Kidney (tissue), 13 donors: ENCODE measurements at regions not wholly inside any gene's neighbourhood (a gene's known extent, or its start where the extent isn't known, plus 50 kb on each side); places are given as distances from the start of the nearest gene placed in this dataset.
A peak's percentile ranks its signal among the peaks of the same experiment; 100 is the strongest.

Experiments
- DNase-seq, 5 donors: peaks; one replicate each; pipeline ENCODE4 v3.0.0-alpha.2; 2013 to 2020
- FAIRE-seq: peaks from 2 replicates; lab custom pipeline; 2012; peaks lifted over from hg19 to GRCh38; lab: Jason Lieb, UNC
- H3K27ac ChIP-seq, 2 donors: one replicate each; pipeline ENCODE4 v1.7.0; 2013; ENCODE audit warnings: low read depth in 2 of 2, low read length in 2 of 2, inconsistent platforms in 1 of 2
- H3K27me3 ChIP-seq: one replicate; pipeline ENCODE4 v1.7.1; 2013; ENCODE audit warnings: low read length, inconsistent platforms; ENCODE audit not compliant: control insufficient read depth, insufficient read depth
- H3K36me3 ChIP-seq, 3 donors: one replicate each; pipeline versions ENCODE4 v1.7.0 to v1.7.1; 2013; ENCODE audit warnings: low read length in 3 of 3, control low read depth in 1 of 3, inconsistent platforms in 1 of 3; ENCODE audit not compliant: insufficient read depth in 3 of 3, control insufficient read depth in 2 of 3
- H3K4me1 ChIP-seq, 3 donors: one replicate each; pipeline versions ENCODE4 v1.7.0 to v1.7.1; 2013; ENCODE audit warnings: low read length in 3 of 3, inconsistent platforms in 1 of 3, low read depth in 1 of 3; ENCODE audit not compliant: control insufficient read depth in 2 of 3, insufficient read depth in 2 of 3
- H3K4me3 ChIP-seq, 3 donors: one replicate each; pipeline versions ENCODE4 v1.7.0 to v1.8.1; 2013; ENCODE audit warnings: low read length in 3 of 3, control low read depth in 1 of 3, inconsistent platforms in 1 of 3
- H3K9ac ChIP-seq, 3 donors: one replicate each; pipeline versions ENCODE4 v1.7.0 to v1.7.1; 2013; ENCODE audit warnings: low read length in 3 of 3, control low read depth in 1 of 3, inconsistent platforms in 1 of 3
- H3K9me3 ChIP-seq, 3 donors: one replicate each; pipeline versions ENCODE4 v1.7.0 to v1.7.1; 2013; ENCODE audit warnings: low read length in 3 of 3, control low read depth in 1 of 3, inconsistent platforms in 1 of 3; ENCODE audit not compliant: control insufficient read depth in 2 of 3, insufficient read depth in 1 of 3
- intact Hi-C: fragments of 100-400 bp; cut with DNase I; formaldehyde crosslinking; loops from one replicate; pipeline ENCODE4 v1.11.1; 2022
- TF ChIP-seq, protein P1 (sequence below): IDR thresholded peaks from 3 replicates; pipeline ENCODE4 v1.5.1; 2012; ENCODE audit warnings: mild to moderate bottlenecking, moderate library complexity, borderline replicate concordance; ENCODE audit not compliant: insufficient read depth; ENCODE audit errors: extremely low read depth
- donor health status: control.
- donor health status: control.
- donor health status: control.
- donor health status: control.
- donor health status: control.
- donor health status: DM: yes; HTN: yes; CAD: no.
- donor health status: Normal renal cell carcinoma (clear cell type).

DNA sequence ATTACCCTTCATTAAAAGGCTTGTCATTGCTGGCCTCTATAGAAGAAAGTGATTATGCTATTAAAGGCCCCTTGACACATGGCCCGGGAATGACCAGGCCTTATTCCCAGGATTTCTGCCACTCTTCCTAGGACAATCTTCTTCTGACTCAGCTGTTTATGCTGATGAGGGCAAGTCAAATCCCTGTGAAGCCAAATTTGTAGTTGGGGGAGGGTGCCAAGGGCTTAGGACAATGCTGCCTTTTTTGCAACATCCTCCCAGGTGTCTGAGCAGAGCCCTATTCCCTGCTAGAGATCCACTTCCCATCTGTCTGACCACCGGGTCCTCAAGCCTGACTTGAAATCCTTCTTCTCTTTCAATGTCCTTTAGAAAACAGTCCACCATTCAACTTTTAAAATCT, 230.7 kb upstream of the SRRM4 start:
- H3K27me3 ChIP-seq, result no peaks in the 10 kb centered on the region
- no peak overlapping the region for H3K9ac ChIP-seq
- intact Hi-C loops, result no loop called here
- peaks cover 0 to 6% (median 2%) of the 10 kb centered on the region in 3 donors for H3K9me3 ChIP-seq
- TF ChIP-seq, protein P1, sequence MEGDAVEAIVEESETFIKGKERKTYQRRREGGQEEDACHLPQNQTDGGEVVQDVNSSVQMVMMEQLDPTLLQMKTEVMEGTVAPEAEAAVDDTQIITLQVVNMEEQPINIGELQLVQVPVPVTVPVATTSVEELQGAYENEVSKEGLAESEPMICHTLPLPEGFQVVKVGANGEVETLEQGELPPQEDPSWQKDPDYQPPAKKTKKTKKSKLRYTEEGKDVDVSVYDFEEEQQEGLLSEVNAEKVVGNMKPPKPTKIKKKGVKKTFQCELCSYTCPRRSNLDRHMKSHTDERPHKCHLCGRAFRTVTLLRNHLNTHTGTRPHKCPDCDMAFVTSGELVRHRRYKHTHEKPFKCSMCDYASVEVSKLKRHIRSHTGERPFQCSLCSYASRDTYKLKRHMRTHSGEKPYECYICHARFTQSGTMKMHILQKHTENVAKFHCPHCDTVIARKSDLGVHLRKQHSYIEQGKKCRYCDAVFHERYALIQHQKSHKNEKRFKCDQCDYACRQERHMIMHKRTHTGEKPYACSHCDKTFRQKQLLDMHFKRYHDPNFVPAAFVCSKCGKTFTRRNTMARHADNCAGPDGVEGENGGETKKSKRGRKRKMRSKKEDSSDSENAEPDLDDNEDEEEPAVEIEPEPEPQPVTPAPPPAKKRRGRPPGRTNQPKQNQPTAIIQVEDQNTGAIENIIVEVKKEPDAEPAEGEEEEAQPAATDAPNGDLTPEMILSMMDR, result no peak
- no peaks in the 10 kb centered on the region for H3K36me3 ChIP-seq
- H3K4me1 ChIP-seq, result no peaks in the 10 kb centered on the region
- FAIRE-seq, result no peak
- DNase-seq, result no peak
- no peak overlapping the region for H3K27ac ChIP-seq
- H3K4me3 ChIP-seq, result no peak overlapping the region

DNA sequence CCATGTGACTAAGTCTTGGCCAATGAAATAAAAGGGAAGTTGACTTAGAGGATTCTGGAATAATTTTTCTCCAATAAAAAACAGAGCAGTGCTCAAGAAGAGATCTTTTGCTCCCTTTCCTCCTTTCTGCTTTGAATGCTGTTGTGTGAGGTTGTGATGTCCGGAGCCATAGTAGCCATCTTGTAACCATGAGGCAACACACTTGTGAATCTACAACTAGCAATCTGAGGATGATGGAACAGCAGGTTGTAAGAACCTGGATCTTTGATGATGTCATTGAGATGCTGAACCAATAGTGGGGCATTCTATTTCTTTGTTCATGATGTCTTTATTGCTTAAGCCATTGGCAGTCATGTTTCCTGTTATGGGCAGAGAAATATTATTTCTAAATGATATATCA, 230.0 kb upstream of the SRRM4 start:
- DNase-seq, result no peak
- no peak for FAIRE-seq
- H3K9ac ChIP-seq, result no peak overlapping the region
- H3K9me3 ChIP-seq, result peaks cover 0 to 6% (median 2%) of the 10 kb centered on the region in 3 donors
- no peaks in the 10 kb centered on the region for H3K4me1 ChIP-seq
- intact Hi-C loops, result no loop called here
- H3K27me3 ChIP-seq, result no peaks in the 10 kb centered on the region
- no peak overlapping the region for H3K4me3 ChIP-seq
- TF ChIP-seq, protein P1, result no peak
- no peak overlapping the region for H3K27ac ChIP-seq
- H3K36me3 ChIP-seq, result no peaks in the 10 kb centered on the region

DNA sequence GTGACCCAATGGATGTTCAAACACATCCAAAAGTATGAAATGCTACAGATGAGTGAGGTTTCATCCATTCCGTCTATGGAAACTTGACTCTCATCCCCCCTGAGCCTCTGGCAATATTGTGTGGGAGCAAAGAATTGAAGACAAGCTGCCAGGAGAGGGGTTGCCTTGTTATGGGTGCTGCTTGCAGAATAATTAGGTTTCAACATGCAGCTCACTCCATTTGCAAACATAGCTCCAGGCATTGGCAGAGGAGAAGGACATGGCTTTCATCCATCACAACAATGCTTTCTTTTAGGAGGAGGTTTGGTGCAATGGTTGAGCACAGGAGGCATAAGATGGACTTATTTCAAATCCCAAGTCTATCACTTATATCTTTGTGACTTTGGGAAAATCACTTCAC, 220.7 kb upstream of the SRRM4 start:
- Histone ChIP-seq H3K9ac (no peak overlapping the region), H3K27ac (no peak overlapping the region), H3K36me3 (no peaks in the 10 kb centered on the region), H3K4me1 (no peaks in the 10 kb centered on the region), H3K9me3 (no peaks in the 10 kb centered on the region), H3K4me3 (no peak overlapping the region), H3K27me3 (no peaks in the 10 kb centered on the region)
- intact Hi-C loops, result no loop called here
- no peak for FAIRE-seq
- TF ChIP-seq, protein P1, result no peak
- peak in 1 of 5 donors; percentile 31 for DNase-seq

DNA sequence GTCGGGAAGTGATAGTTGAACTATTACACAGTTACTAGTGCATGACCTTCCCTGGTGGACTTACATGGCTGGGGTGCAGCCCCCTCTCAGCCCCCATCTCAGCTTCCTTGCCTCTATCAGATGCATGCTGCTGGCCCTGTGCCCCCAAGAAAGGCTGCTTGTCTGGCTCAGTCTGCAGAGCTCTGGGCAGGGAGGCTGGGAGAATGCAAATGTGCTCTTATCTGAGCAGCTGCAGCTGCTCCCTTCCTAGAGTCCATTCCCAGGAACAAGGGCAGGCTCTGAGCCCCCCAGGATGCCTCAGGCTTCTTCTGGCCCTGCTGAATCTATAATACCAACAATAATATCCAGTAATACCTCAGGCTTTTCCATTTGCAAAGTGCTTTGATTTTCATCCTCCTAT, 218.1 kb upstream of the SRRM4 start:
- Histone ChIP-seq H3K27ac (no peak overlapping the region), H3K9me3 (no peaks in the 10 kb centered on the region), H3K27me3 (no peaks in the 10 kb centered on the region), H3K9ac (no peak overlapping the region), H3K36me3 (no peaks in the 10 kb centered on the region), H3K4me1 (no peaks in the 10 kb centered on the region), H3K4me3 (no peak overlapping the region)
- DNase-seq (no peak), FAIRE-seq (no peak)
- intact Hi-C loops, result no loop called here
- TF ChIP-seq, protein P1, result no peak
